Activated T-helper 17 cell treated with anti-CD3 and anti-CD28 coated beads, Interleukin-2, amount 50 U/mL, for 72 hours (primary cell): ENCODE measurements at regions not wholly inside any gene's neighbourhood (a gene's known extent, or its start where the extent isn't known, plus 50 kb on each side); places are given as distances from the start of the nearest gene placed in this dataset.

Experiments used
- ATAC-seq: fragments of 150-1000 bp; cut with Tn5 transposase; replicated peaks from 2 replicates; pipeline ENCODE4 v1.10.0; 2021; ENCODE audit warnings: mild to moderate bottlenecking, moderate library complexity
- H3K27ac Mint-ChIP-seq: one replicate; pipeline ENCODE4 v1.8.0; 2022; ENCODE audit warnings: mixed read lengths
- H3K27me3 Mint-ChIP-seq: one replicate; pipeline ENCODE4 v1.8.0; 2022; ENCODE audit warnings: mixed read lengths
- H3K36me3 Mint-ChIP-seq: one replicate; pipeline ENCODE4 v1.8.0; 2022; ENCODE audit warnings: low read depth, mild to moderate bottlenecking, mixed read lengths
- H3K4me1 Mint-ChIP-seq: one replicate; pipeline ENCODE4 v1.8.0; 2022; ENCODE audit warnings: mixed read lengths
- H3K4me3 Mint-ChIP-seq: one replicate; pipeline ENCODE4 v1.8.0; 2022; ENCODE audit warnings: mild to moderate bottlenecking, mixed read lengths
- H3K9me3 Mint-ChIP-seq: one replicate; pipeline ENCODE4 v1.8.0; 2022; ENCODE audit warnings: mixed read lengths

GRCh38 chr2:160550048-160550447 lies 56.4 kb upstream of the RBMS1 start:
- Mint-ChIP-seq H3K27ac (no peak overlapping the region), H3K9me3 (no peaks in the 10 kb centered on the region), H3K4me1 (peaks cover 4% of the 10 kb centered on the region), H3K36me3 (no peaks in the 10 kb centered on the region), H3K4me3 (no peak overlapping the region), H3K27me3 (peaks cover 5% of the 10 kb centered on the region)
- no peak for ATAC-seq

GRCh38 chr2:160551259-160551658 lies 57.7 kb upstream of the RBMS1 start:
- Mint-ChIP-seq H3K9me3 (no peaks in the 10 kb centered on the region), H3K27ac (no peak overlapping the region), H3K4me3 (no peak overlapping the region), H3K36me3 (no peaks in the 10 kb centered on the region), H3K27me3 (peaks cover 5% of the 10 kb centered on the region), H3K4me1 (peaks cover 4% of the 10 kb centered on the region)
- no peak for ATAC-seq

GRCh38 chr2:160555420-160556071 lies 61.9 kb upstream of the RBMS1 start:
- no peak overlapping the region for H3K27ac Mint-ChIP-seq
- no peak overlapping the region for H3K4me3 Mint-ChIP-seq
- ATAC-seq: peak; percentile 31
- H3K4me1 Mint-ChIP-seq: peaks cover 4% of the 10 kb centered on the region
- H3K36me3 Mint-ChIP-seq: no peaks in the 10 kb centered on the region
- H3K9me3 Mint-ChIP-seq: no peaks in the 10 kb centered on the region
- peaks cover 5% of the 10 kb centered on the region for H3K27me3 Mint-ChIP-seq

GRCh38 chr2:160557903-160558302 lies 64.3 kb upstream of the RBMS1 start:
- no peak overlapping the region for H3K4me3 Mint-ChIP-seq
- no peaks in the 10 kb centered on the region for H3K9me3 Mint-ChIP-seq
- no peaks in the 10 kb centered on the region for H3K4me1 Mint-ChIP-seq
- no peaks in the 10 kb centered on the region for H3K27me3 Mint-ChIP-seq
- H3K27ac Mint-ChIP-seq: no peak overlapping the region
- H3K36me3 Mint-ChIP-seq: no peaks in the 10 kb centered on the region
- ATAC-seq: no peak

GRCh38 chr2:160558531-160558930 lies 64.9 kb upstream of the RBMS1 start:
- H3K27ac Mint-ChIP-seq: no peak overlapping the region
- no peaks in the 10 kb centered on the region for H3K27me3 Mint-ChIP-seq
- no peaks in the 10 kb centered on the region for H3K36me3 Mint-ChIP-seq
- H3K9me3 Mint-ChIP-seq: no peaks in the 10 kb centered on the region
- H3K4me1 Mint-ChIP-seq: no peaks in the 10 kb centered on the region
- no peak overlapping the region for H3K4me3 Mint-ChIP-seq
- no peak for ATAC-seq

GRCh38 chr2:160561551-160562295 lies 68.1 kb upstream of the RBMS1 start:
- Mint-ChIP-seq H3K9me3 (no peaks in the 10 kb centered on the region), H3K27me3 (no peaks in the 10 kb centered on the region), H3K4me1 (no peaks in the 10 kb centered on the region), H3K27ac (no peak overlapping the region), H3K4me3 (no peak overlapping the region), H3K36me3 (no peaks in the 10 kb centered on the region)
- ATAC-seq: no peak

GRCh38 chr2:160562730-160563129 lies 69.1 kb upstream of the RBMS1 start:
- Mint-ChIP-seq H3K27me3 (no peaks in the 10 kb centered on the region), H3K27ac (no peak overlapping the region), H3K4me1 (no peaks in the 10 kb centered on the region), H3K4me3 (no peak overlapping the region), H3K9me3 (no peaks in the 10 kb centered on the region), H3K36me3 (no peaks in the 10 kb centered on the region)
- ATAC-seq: no peak

- Mint-ChIP-seq H3K4me3 (no peak overlapping the region), H3K27me3 (no peaks in the 10 kb centered on the region), H3K36me3 (no peaks in the 10 kb centered on the region), H3K27ac (no peak overlapping the region), H3K9me3 (peaks cover 6% of the 10 kb centered on the region), H3K4me1 (no peaks in the 10 kb centered on the region)
- ATAC-seq: no peak
Measured at GRCh38 chr2:160564591-160564990, 71.0 kb upstream of the RBMS1 start.

GRCh38 chr2:160565099-160565845 lies 71.7 kb upstream of the RBMS1 start:
- Mint-ChIP-seq H3K27me3 (no peaks in the 10 kb centered on the region), H3K36me3 (no peaks in the 10 kb centered on the region), H3K4me1 (no peaks in the 10 kb centered on the region), H3K27ac (no peak overlapping the region), H3K9me3 (peaks cover 6% of the 10 kb centered on the region), H3K4me3 (no peak overlapping the region)
- ATAC-seq: no peak

GRCh38 chr2:160566717-160567116 lies 73.1 kb upstream of the RBMS1 start:
- Mint-ChIP-seq H3K27me3 (no peaks in the 10 kb centered on the region), H3K27ac (no peak overlapping the region), H3K9me3 (peaks cover 6% of the 10 kb centered on the region), H3K4me1 (no peaks in the 10 kb centered on the region), H3K4me3 (no peak overlapping the region), H3K36me3 (no peaks in the 10 kb centered on the region)
- no peak for ATAC-seq

GRCh38 chr2:160568856-160569255 lies 75.2 kb upstream of the RBMS1 start:
- H3K36me3 Mint-ChIP-seq: no peaks in the 10 kb centered on the region
- no peak for ATAC-seq
- H3K9me3 Mint-ChIP-seq: peaks cover 10% of the 10 kb centered on the region
- H3K27ac Mint-ChIP-seq: no peak overlapping the region
- H3K4me3 Mint-ChIP-seq: no peak overlapping the region
- H3K4me1 Mint-ChIP-seq: no peaks in the 10 kb centered on the region
- no peaks in the 10 kb centered on the region for H3K27me3 Mint-ChIP-seq

- no peaks in the 10 kb centered on the region for H3K4me1 Mint-ChIP-seq
- H3K27ac Mint-ChIP-seq: no peak overlapping the region
- peaks cover 10% of the 10 kb centered on the region for H3K9me3 Mint-ChIP-seq
- no peaks in the 10 kb centered on the region for H3K27me3 Mint-ChIP-seq
- no peaks in the 10 kb centered on the region for H3K36me3 Mint-ChIP-seq
- no peak overlapping the region for H3K4me3 Mint-ChIP-seq
- ATAC-seq: no peak
Measured at GRCh38 chr2:160570376-160570775, 76.8 kb upstream of the RBMS1 start.

GRCh38 chr2:160574468-160575140 lies 81.0 kb upstream of the RBMS1 start:
- Mint-ChIP-seq H3K4me3 (no peak overlapping the region), H3K27ac (no peak overlapping the region), H3K4me1 (no peaks in the 10 kb centered on the region), H3K27me3 (no peaks in the 10 kb centered on the region), H3K36me3 (no peaks in the 10 kb centered on the region), H3K9me3 (peaks cover 4% of the 10 kb centered on the region)
- peak; percentile 75 for ATAC-seq

GRCh38 chr2:160575368-160575767 lies 81.8 kb upstream of the RBMS1 start:
- Mint-ChIP-seq H3K4me3 (no peak overlapping the region), H3K27ac (no peak overlapping the region), H3K27me3 (peaks cover under 1% of the 10 kb centered on the region), H3K36me3 (no peaks in the 10 kb centered on the region), H3K9me3 (peaks cover 4% of the 10 kb centered on the region), H3K4me1 (no peaks in the 10 kb centered on the region)
- ATAC-seq: no peak
